SK-N-SH (cell line): ENCODE measurements at regions not wholly inside any gene's neighbourhood (a gene's known extent, or its start where the extent isn't known, plus 50 kb on each side); places are given as distances from the start of the nearest gene placed in this dataset.

Experiments
- CTCF ChIA-PET: fragments of 300-600, 350-600 bp; formaldehyde crosslinking; extraction: SDS; loops from one replicate; lab custom pipeline; 2021; lab: Yijun Ruan, JAX
- POLR2A ChIA-PET: fragments of 350-600 bp; sonication (Branson Sonifier 250); formaldehyde crosslinking; extraction: SDS; loops from one replicate; lab custom pipeline; 2020; ENCODE audit warnings: antibody characterized with exemption, inconsistent platforms; lab: Yijun Ruan, JAX
- DNase-seq: peaks from one replicate; pipeline ENCODE4 v3.0.0; 2012
- H2AFZ ChIP-seq: fragments of 200-600 bp; sonication (generic); 2 replicates; pipeline ENCODE4 v1.8.1; 2016; ENCODE audit warnings: antibody characterized with exemption, mild to moderate bottlenecking, low read depth
- H3F3A ChIP-seq: fragments of 200-600 bp; sonication (generic); replicated peaks from 2 replicates; pipeline ENCODE3; 2016; ENCODE audit warnings: antibody characterized with exemption, mild to moderate bottlenecking; ENCODE audit not compliant: insufficient read depth
- H3K27ac ChIP-seq, 2 experiments: fragments of 200-500 bp in 1 of 2; fragments of 200-600 bp in 1 of 2; sonication (Bioruptor generic) in 1 of 2; sonication (generic), shearing (Covaris generic) in 1 of 2; 2 replicates each; pipeline versions ENCODE4 v1.5.1 to v1.6.1; 2014 to 2016; ENCODE audit warnings: low read depth in 2 of 2, inconsistent platforms in 1 of 2, low read length in 1 of 2, mild to moderate bottlenecking in 1 of 2, mixed read lengths in 1 of 2
- H3K27me3 ChIP-seq: fragments of 200-600 bp; sonication (generic), shearing (Covaris generic); 2 replicates; pipeline ENCODE4 v1.6.1; 2016; ENCODE audit warnings: mixed run types; ENCODE audit not compliant: insufficient read depth
- H3K36me3 ChIP-seq, 2 experiments: fragments of 200-500 bp in 1 of 2; fragments of 200-600 bp in 1 of 2; sonication (Bioruptor generic) in 1 of 2; sonication (generic) in 1 of 2; replicated peaks in 1 of 2; 2 replicates each; pipeline versions ENCODE3 to v1.5.1; 2014 to 2016; ENCODE audit warnings: low read length in 1 of 2, mild to moderate bottlenecking in 1 of 2; ENCODE audit not compliant: insufficient read depth in 2 of 2, control insufficient read depth in 1 of 2
- H3K4me1 ChIP-seq, 2 experiments: fragments of 200-500 bp in 1 of 2; fragments of 200-600 bp in 1 of 2; sonication (Bioruptor generic) in 1 of 2; sonication (generic), shearing (Covaris generic) in 1 of 2; 2 replicates each; pipeline versions ENCODE4 v1.5.1 to v1.6.1; 2014 to 2016; ENCODE audit warnings: low read depth in 1 of 2, low read length in 1 of 2, mixed run types in 1 of 2; ENCODE audit not compliant: insufficient read depth in 2 of 2, control insufficient read depth in 1 of 2
- H3K4me2 ChIP-seq: fragments of 200-600 bp; sonication (generic), shearing (Covaris generic); 2 replicates; pipeline ENCODE4 v1.6.1; 2017; ENCODE audit warnings: mixed run types
- H3K4me3 ChIP-seq, 2 experiments: fragments of 200-500 bp in 1 of 2; fragments of 200-600 bp in 1 of 2; sonication (Bioruptor generic) in 1 of 2; sonication (generic), shearing (Covaris generic) in 1 of 2; 2 replicates each; pipeline versions ENCODE4 v1.5.1 to v1.8.1; 2014 to 2016; ENCODE audit warnings: low read depth in 2 of 2, inconsistent platforms in 1 of 2, low read length in 1 of 2, mild to moderate bottlenecking in 1 of 2, mixed read lengths in 1 of 2, moderate library complexity in 1 of 2
- H3K79me2 ChIP-seq: fragments of 200-600 bp; sonication (generic); 2 replicates; pipeline ENCODE4 v1.8.1; 2017; ENCODE audit warnings: mild to moderate bottlenecking; ENCODE audit not compliant: insufficient read depth
- H3K9ac ChIP-seq: fragments of 200-600 bp; sonication (generic); 2 replicates; pipeline ENCODE4 v1.6.1; 2017; ENCODE audit warnings: mixed run types
- H3K9me2 ChIP-seq: fragments of 200-600 bp; sonication (generic); 2 replicates; pipeline ENCODE4 v1.6.1; 2017; ENCODE audit warnings: mixed run types
- H3K9me3 ChIP-seq: fragments of 200-600 bp; sonication (generic); 2 replicates; pipeline ENCODE4 v1.6.1; 2017; ENCODE audit warnings: mixed run types, mild to moderate bottlenecking, moderate library complexity
- H4K20me1 ChIP-seq: fragments of 200-600 bp; sonication (generic); 2 replicates; pipeline ENCODE4 v1.6.1; 2017; ENCODE audit warnings: mild to moderate bottlenecking, mixed run types; ENCODE audit not compliant: insufficient read depth
- EP300 ChIP-seq, 2 experiments: IDR thresholded peaks; 2 replicates each; pipeline versions ENCODE4 v1.4.0 to v1.6.1; 2012; ENCODE audit warnings: borderline replicate concordance in 1 of 2, low read depth in 1 of 2, low read length in 1 of 2
- GATA2 ChIP-seq: sonication (generic); formaldehyde crosslinking; IDR thresholded peaks from 2 replicates; pipeline ENCODE4 v1.5.0; 2020; ENCODE audit warnings: mild to moderate bottlenecking, missing genetic modification reagents
- IRF3 ChIP-seq: fragments of 150-350 bp; IDR thresholded peaks from 2 replicates; pipeline ENCODE4 v1.6.1; 2016; ENCODE audit warnings: mild to moderate bottlenecking, low read depth, low read length
- JUND ChIP-seq: IDR thresholded peaks from 2 replicates; pipeline ENCODE4 v1.4.0; 2012
- NRF1 ChIP-seq: IDR thresholded peaks from 2 replicates; pipeline ENCODE4 v1.6.1; 2012; ENCODE audit warnings: low read depth, mild to moderate bottlenecking, low read length
- POLR2AphosphoS5 ChIP-seq: IDR thresholded peaks from 2 replicates; pipeline ENCODE4 v1.6.1; 2012; ENCODE audit warnings: low read depth, low read length
- RAD21 ChIP-seq: IDR thresholded peaks from 2 replicates; pipeline ENCODE4 v1.6.1; 2012; ENCODE audit warnings: mild to moderate bottlenecking, low read length
- RCOR1 ChIP-seq: fragments of 150-350 bp; IDR thresholded peaks from 2 replicates; pipeline ENCODE4 v1.6.1; 2017; ENCODE audit warnings: antibody characterized with exemption, low read length
- RFX5 ChIP-seq: IDR thresholded peaks from 2 replicates; pipeline ENCODE4 v1.6.1; 2012; ENCODE audit warnings: mild to moderate bottlenecking, improper control_type of control experiment, low read length
- SIN3A ChIP-seq: IDR thresholded peaks from 2 replicates; pipeline ENCODE4 v1.6.1; 2012; ENCODE audit warnings: low read depth, mild to moderate bottlenecking, low read length, moderate library complexity, borderline replicate concordance
- SMC3 ChIP-seq: IDR thresholded peaks from 2 replicates; pipeline ENCODE4 v1.6.1; 2012; ENCODE audit warnings: low read depth, low read length, improper control_type of control experiment
- TAF1 ChIP-seq: IDR thresholded peaks from 2 replicates; pipeline ENCODE4 v1.6.1; 2012; ENCODE audit warnings: low read depth, mild to moderate bottlenecking, low read length, moderate library complexity, borderline replicate concordance
- TCF12 ChIP-seq: IDR thresholded peaks from 2 replicates; pipeline ENCODE4 v1.4.0; 2012
- USF1 ChIP-seq: IDR thresholded peaks from 2 replicates; pipeline ENCODE4 v1.4.0; 2012; ENCODE audit warnings: low read depth, borderline replicate concordance
- USF2 ChIP-seq: fragments of 150-350 bp; IDR thresholded peaks from 2 replicates; pipeline ENCODE4 v1.6.1; 2017; ENCODE audit warnings: antibody characterized with exemption, low read length, low read depth, borderline replicate concordance
- YY1 ChIP-seq: IDR thresholded peaks from 2 replicates; pipeline ENCODE4 v1.4.0; 2012; ENCODE audit warnings: low read depth, mild to moderate bottlenecking
- WGBS: methylation state at CpG from one replicate; pipeline ENCODE4 v1.1.6; 2017; ENCODE audit warnings: low lambda C conversion rate; 5-methylcytosine and 5-hydroxymethylcytosine counted together
- TF ChIP-seq, protein P1 (sequence below): IDR thresholded peaks from 2 replicates; pipeline ENCODE4 v1.4.0; 2012; ENCODE audit warnings: low read depth, borderline replicate concordance
- TF ChIP-seq, protein P2 (sequence below): IDR thresholded peaks from 2 replicates; pipeline ENCODE4; 2012

DNA sequence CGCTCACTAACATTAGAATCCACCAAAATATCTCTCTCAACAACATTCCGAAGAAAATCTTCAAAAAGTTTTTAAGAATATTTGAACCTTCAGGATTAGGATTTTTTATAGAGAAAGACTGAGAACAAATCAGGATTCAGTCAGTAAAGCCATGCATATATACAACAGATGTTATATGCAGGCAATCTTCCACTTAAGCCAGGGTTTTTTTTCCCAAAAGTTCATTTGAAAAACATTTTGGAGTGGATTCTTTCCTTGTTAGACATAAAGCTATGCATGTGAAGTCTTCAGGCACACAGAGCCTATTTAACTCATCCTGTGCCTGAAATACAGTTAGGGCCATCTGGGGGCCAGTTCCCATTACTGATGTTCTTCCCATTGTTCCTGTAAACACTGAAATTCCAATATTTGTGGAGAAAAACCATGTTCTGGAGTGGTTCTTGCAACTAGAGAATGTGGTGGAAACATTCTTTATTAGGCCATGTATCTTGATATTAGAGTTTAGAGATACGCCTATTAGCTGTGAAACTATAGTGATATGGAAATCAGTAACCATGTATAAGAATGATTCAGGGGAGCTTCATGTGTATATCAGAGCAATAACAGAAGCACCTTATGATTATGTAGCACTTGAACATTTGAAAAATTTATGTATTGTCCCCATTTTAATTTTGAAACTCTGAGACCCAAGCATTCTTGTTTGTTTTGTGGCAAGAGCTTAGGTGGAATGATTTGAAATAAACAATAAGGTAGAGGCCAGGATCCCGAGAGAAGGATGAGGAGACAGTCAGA lies 61.7 kb downstream of the PLEKHG1 start:
- no peak overlapping the region for H2AFZ ChIP-seq
- no peaks in the 10 kb centered on the region for H3F3A ChIP-seq
- no peaks in the 10 kb centered on the region for H3K9me3 ChIP-seq
- H4K20me1 ChIP-seq: no peaks in the 10 kb centered on the region
- no peak overlapping the region for H3K9ac ChIP-seq
- no peaks in the 10 kb centered on the region for H3K79me2 ChIP-seq
- ChIA-PET POLR2A (no interaction called here), CTCF (no interaction called here)
- DNase-seq: no peak
- H3K27ac ChIP-seq: no peak overlapping the region
- H3K4me1 ChIP-seq: peaks cover 0 to 6% of the 10 kb centered on the region in 2 experiments; a peak in 1 of 4 replicates
- H3K36me3 ChIP-seq: no peaks in the 10 kb centered on the region
- no peaks in the 10 kb centered on the region for H3K9me2 ChIP-seq
- TF ChIP-seq RAD21: no peak
- no peak for TF ChIP-seq EP300 (IDR thresholded peaks at IDR 0.05; ENCODE audit: borderline replicate concordance in 1 of 2, low read depth in 1 of 2, low read length in 1 of 2)
- TF ChIP-seq POLR2AphosphoS5: no peak
- no peaks in the 10 kb centered on the region; the same call in 1 of the 2 replicates for H3K27me3 ChIP-seq
- no peak overlapping the region for H3K4me2 ChIP-seq
- WGBS: 24% methylated on average over 4 of the region's 4 CpGs
- H3K4me3 ChIP-seq: no peak overlapping the region

DNA sequence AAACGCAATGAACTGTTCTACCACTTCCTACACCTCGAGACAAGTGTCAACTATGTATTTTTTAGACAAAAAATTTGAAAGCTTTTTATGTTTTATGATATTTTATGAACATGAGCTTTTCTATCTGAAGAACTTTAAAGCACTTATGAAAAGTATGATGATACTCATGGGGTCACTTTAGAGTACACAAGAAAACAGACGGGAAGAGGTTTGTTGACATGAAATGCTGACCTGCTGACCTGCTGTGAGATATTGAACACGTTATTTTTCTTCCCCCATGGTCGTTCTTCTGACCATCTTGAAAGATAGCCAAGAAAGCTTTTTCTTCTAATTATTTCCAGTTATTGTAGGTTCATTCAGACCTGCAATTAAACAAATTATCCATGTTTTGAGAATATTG lies 63.1 kb downstream of the PLEKHG1 start:
- WGBS: 9% methylated on average over 5 of the region's 5 CpGs
- H2AFZ ChIP-seq: no peak overlapping the region
- no peaks in the 10 kb centered on the region; the same call in 1 of the 2 replicates for H3K27me3 ChIP-seq
- CTCF ChIA-PET: no interaction called here
- H4K20me1 ChIP-seq: no peaks in the 10 kb centered on the region
- H3K27ac ChIP-seq: no peak overlapping the region
- H3K4me3 ChIP-seq: no peak overlapping the region
- H3K4me2 ChIP-seq: no peak overlapping the region
- H3K9me3 ChIP-seq: no peaks in the 10 kb centered on the region
- peaks cover 0 to 6% of the 10 kb centered on the region in 2 experiments; a peak in 1 of 4 replicates for H3K4me1 ChIP-seq
- H3K36me3 ChIP-seq: no peaks in the 10 kb centered on the region
- H3F3A ChIP-seq: no peaks in the 10 kb centered on the region
- TF ChIP-seq TAF1: no peak
- TF ChIP-seq, protein P1, sequence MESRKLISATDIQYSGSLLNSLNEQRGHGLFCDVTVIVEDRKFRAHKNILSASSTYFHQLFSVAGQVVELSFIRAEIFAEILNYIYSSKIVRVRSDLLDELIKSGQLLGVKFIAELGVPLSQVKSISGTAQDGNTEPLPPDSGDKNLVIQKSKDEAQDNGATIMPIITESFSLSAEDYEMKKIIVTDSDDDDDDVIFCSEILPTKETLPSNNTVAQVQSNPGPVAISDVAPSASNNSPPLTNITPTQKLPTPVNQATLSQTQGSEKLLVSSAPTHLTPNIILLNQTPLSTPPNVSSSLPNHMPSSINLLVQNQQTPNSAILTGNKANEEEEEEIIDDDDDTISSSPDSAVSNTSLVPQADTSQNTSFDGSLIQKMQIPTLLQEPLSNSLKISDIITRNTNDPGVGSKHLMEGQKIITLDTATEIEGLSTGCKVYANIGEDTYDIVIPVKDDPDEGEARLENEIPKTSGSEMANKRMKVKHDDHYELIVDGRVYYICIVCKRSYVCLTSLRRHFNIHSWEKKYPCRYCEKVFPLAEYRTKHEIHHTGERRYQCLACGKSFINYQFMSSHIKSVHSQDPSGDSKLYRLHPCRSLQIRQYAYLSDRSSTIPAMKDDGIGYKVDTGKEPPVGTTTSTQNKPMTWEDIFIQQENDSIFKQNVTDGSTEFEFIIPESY: no peak
- no peak for TF ChIP-seq SMC3
- TF ChIP-seq, protein P2, sequence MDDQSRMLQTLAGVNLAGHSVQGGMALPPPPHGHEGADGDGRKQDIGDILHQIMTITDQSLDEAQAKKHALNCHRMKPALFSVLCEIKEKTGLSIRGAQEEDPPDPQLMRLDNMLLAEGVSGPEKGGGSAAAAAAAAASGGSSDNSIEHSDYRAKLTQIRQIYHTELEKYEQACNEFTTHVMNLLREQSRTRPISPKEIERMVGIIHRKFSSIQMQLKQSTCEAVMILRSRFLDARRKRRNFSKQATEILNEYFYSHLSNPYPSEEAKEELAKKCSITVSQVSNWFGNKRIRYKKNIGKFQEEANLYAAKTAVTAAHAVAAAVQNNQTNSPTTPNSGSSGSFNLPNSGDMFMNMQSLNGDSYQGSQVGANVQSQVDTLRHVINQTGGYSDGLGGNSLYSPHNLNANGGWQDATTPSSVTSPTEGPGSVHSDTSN: no peak
- no peak for TF ChIP-seq USF1
- no peak for TF ChIP-seq SIN3A
- no peak for TF ChIP-seq IRF3
- TF ChIP-seq RAD21: no peak
- TF ChIP-seq NRF1: no peak
- TF ChIP-seq YY1: no peak
- no peak for TF ChIP-seq RCOR1
- TF ChIP-seq USF2: no peak
- TF ChIP-seq RFX5: no peak
- no peak for TF ChIP-seq TCF12
- no peak for TF ChIP-seq GATA2
- TF ChIP-seq JUND: no peak
- no peaks in the 10 kb centered on the region for H3K9me2 ChIP-seq
- no peaks in the 10 kb centered on the region for H3K79me2 ChIP-seq
- POLR2A ChIA-PET: no interaction called here
- no peak for DNase-seq
- H3K9ac ChIP-seq: no peak overlapping the region
